ENCODE measurements at regions not wholly inside any gene's neighbourhood (a gene's known extent, or its start where the extent isn't known, plus 50 kb on each side); places are given as distances from the start of the nearest gene placed in this dataset.

DNA sequence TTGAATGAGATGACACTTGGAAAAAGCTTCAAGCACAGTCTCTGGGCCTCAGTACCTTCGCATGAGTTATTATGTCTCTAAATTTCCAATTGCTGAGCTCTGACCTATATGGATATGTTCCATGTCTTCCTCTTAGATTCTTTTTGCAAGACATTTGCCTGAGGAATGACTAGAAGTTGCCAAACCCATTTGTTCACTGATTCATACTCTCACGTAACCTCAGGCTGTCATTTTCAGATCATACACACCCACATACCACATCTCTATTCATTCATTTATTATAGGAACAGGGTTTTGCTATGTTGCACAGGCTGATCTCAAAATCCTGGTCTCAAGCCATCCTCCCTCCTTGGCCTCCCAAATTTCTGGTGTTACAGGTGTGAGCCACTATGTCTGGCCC is 2137.1 kb upstream of the TENM3 start:
- no peak overlapping the region for H3K9ac ChIP-seq (ENCODE audit: low read length)
- no peaks in the 10 kb centered on the region for H3K27me3 ChIP-seq (ENCODE audit: insufficient read depth, low read length)
- no peak overlapping the region for H3K27ac ChIP-seq (ENCODE audit: low read depth, low read length)
- Mint-ChIP-seq H3K36me3 (ENCODE audit: low read depth, unreplicated experiment) (no peaks in the 10 kb centered on the region), H3K27me3 (ENCODE audit: low read depth, unreplicated experiment) (peaks cover 3% of the 10 kb centered on the region), H3K4me3 (ENCODE audit: unreplicated experiment) (no peak overlapping the region), H3K9me3 (ENCODE audit: unreplicated experiment) (peaks cover 4% of the 10 kb centered on the region), H3K4me1 (ENCODE audit: low read depth, unreplicated experiment) (no peaks in the 10 kb centered on the region), H3K27ac (ENCODE audit: unreplicated experiment) (no peak overlapping the region)
- no peak overlapping the region for H3K4me2 ChIP-seq (ENCODE audit: low read length)
- H3K4me1 ChIP-seq (ENCODE audit: insufficient read depth, low read length), result no peaks in the 10 kb centered on the region
- DNase-seq (ENCODE audit: low read depth) (peak; percentile 46), FAIRE-seq (no peak)
- H3K4me3 ChIP-seq (ENCODE audit: insufficient read depth, low read depth, low read length), result no peak overlapping the region
- no peaks in the 10 kb centered on the region for H3K36me3 ChIP-seq (ENCODE audit: insufficient read depth, low read length)
- H2AFZ ChIP-seq (ENCODE audit: low read depth, low read length), result no peak overlapping the region
- no peaks in the 10 kb centered on the region for H3K9me3 ChIP-seq (ENCODE audit: insufficient read depth, low read depth, low read length)
- H4K20me1 ChIP-seq (ENCODE audit: insufficient read depth, low read length), result no peaks in the 10 kb centered on the region
- TF ChIP-seq, protein P1, sequence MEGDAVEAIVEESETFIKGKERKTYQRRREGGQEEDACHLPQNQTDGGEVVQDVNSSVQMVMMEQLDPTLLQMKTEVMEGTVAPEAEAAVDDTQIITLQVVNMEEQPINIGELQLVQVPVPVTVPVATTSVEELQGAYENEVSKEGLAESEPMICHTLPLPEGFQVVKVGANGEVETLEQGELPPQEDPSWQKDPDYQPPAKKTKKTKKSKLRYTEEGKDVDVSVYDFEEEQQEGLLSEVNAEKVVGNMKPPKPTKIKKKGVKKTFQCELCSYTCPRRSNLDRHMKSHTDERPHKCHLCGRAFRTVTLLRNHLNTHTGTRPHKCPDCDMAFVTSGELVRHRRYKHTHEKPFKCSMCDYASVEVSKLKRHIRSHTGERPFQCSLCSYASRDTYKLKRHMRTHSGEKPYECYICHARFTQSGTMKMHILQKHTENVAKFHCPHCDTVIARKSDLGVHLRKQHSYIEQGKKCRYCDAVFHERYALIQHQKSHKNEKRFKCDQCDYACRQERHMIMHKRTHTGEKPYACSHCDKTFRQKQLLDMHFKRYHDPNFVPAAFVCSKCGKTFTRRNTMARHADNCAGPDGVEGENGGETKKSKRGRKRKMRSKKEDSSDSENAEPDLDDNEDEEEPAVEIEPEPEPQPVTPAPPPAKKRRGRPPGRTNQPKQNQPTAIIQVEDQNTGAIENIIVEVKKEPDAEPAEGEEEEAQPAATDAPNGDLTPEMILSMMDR (IDR thresholded peaks at IDR 0.05; ENCODE audit: insufficient read depth, low read depth, low read length), result no peak
- no peak for TF ChIP-seq EZH2 (IDR thresholded peaks at IDR 0.05; ENCODE audit: insufficient read depth, low read length)
- H3K79me2 ChIP-seq (ENCODE audit: insufficient read depth, low read length), result no peaks in the 10 kb centered on the region

DNA sequence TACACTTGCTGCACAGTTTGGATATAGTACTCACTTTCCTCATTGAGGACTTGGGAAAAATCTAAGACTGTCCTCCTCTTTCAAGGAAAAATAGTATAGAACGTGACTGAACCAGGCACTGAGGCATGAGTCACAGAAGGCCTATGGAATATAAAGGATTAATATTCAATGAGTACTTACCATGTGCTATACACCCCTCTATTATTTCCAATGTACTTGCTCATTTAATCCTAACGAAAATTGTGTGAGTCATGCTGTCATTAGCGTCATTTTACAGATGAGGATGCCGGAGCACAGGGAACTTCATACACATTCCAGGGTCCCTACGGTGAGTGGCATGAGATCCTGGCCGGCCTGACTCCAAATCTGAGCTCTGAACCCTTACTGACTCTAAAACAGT is 2136.2 kb upstream of the TENM3 start:
- H3K4me2 ChIP-seq (ENCODE audit: low read length), result no peak overlapping the region
- no peak overlapping the region for H3K27ac ChIP-seq (ENCODE audit: low read depth, low read length)
- no peak overlapping the region for H3K9ac ChIP-seq (ENCODE audit: low read length)
- H3K36me3 ChIP-seq (ENCODE audit: insufficient read depth, low read length), result no peaks in the 10 kb centered on the region
- H3K4me3 ChIP-seq (ENCODE audit: insufficient read depth, low read depth, low read length), result no peak overlapping the region
- Mint-ChIP-seq H3K36me3 (ENCODE audit: low read depth, unreplicated experiment) (no peaks in the 10 kb centered on the region), H3K4me3 (ENCODE audit: unreplicated experiment) (no peak overlapping the region), H3K4me1 (ENCODE audit: low read depth, unreplicated experiment) (no peaks in the 10 kb centered on the region), H3K27ac (ENCODE audit: unreplicated experiment) (no peak overlapping the region), H3K9me3 (ENCODE audit: unreplicated experiment) (peaks cover 3% of the 10 kb centered on the region), H3K27me3 (ENCODE audit: low read depth, unreplicated experiment) (peaks cover 3% of the 10 kb centered on the region)
- H3K79me2 ChIP-seq (ENCODE audit: insufficient read depth, low read length), result no peaks in the 10 kb centered on the region
- TF ChIP-seq, protein P1 (IDR thresholded peaks at IDR 0.05; ENCODE audit: insufficient read depth, low read depth, low read length), result no peak
- TF ChIP-seq EZH2 (IDR thresholded peaks at IDR 0.05; ENCODE audit: insufficient read depth, low read length), result no peak
- no peaks in the 10 kb centered on the region for H3K4me1 ChIP-seq (ENCODE audit: insufficient read depth, low read length)
- H2AFZ ChIP-seq (ENCODE audit: low read depth, low read length), result no peak overlapping the region
- no peaks in the 10 kb centered on the region for H3K27me3 ChIP-seq (ENCODE audit: insufficient read depth, low read length)
- FAIRE-seq (no peak), DNase-seq (ENCODE audit: low read depth) (no peak)
- H3K9me3 ChIP-seq (ENCODE audit: insufficient read depth, low read depth, low read length), result no peaks in the 10 kb centered on the region
- no peaks in the 10 kb centered on the region for H4K20me1 ChIP-seq (ENCODE audit: insufficient read depth, low read length)

DNA sequence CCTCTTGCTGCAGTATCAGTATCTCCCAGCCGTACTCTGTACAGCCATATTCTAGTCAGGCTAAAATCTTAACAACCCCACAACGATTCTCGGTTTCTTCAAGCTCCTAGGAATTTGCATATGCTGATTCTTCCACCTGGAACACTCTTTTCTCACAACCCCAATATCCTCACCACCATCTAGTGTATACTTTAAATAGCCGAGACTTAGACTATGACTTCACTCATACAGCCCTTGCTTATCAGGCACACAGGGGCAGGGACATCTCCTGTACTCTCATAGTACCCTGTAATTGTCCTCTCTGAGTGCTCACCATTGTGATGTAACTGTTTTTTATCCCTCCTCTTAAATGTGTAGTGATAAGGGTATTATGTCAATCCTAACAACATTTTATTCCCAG is 2126.4 kb upstream of the TENM3 start:
- FAIRE-seq (no peak), DNase-seq (ENCODE audit: low read depth) (no peak)
- Histone ChIP-seq H3K79me2 (ENCODE audit: insufficient read depth, low read length) (no peaks in the 10 kb centered on the region), H4K20me1 (ENCODE audit: insufficient read depth, low read length) (no peaks in the 10 kb centered on the region), H3K36me3 (ENCODE audit: insufficient read depth, low read length) (no peaks in the 10 kb centered on the region), H3K27ac (ENCODE audit: low read depth, low read length) (no peak overlapping the region), H3K4me3 (ENCODE audit: insufficient read depth, low read depth, low read length) (no peak overlapping the region), H3K27me3 (ENCODE audit: insufficient read depth, low read length) (no peaks in the 10 kb centered on the region), H3K9ac (ENCODE audit: low read length) (no peak overlapping the region), H3K9me3 (ENCODE audit: insufficient read depth, low read depth, low read length) (no peaks in the 10 kb centered on the region), H3K4me2 (ENCODE audit: low read length) (no peak overlapping the region), H2AFZ (ENCODE audit: low read depth, low read length) (no peak overlapping the region), H3K4me1 (ENCODE audit: insufficient read depth, low read length) (no peaks in the 10 kb centered on the region)
- H3K27ac Mint-ChIP-seq (ENCODE audit: unreplicated experiment), result no peak overlapping the region
- H3K4me3 Mint-ChIP-seq (ENCODE audit: unreplicated experiment), result no peak overlapping the region
- no peaks in the 10 kb centered on the region for H3K27me3 Mint-ChIP-seq (ENCODE audit: low read depth, unreplicated experiment)
- H3K4me1 Mint-ChIP-seq (ENCODE audit: low read depth, unreplicated experiment), result no peaks in the 10 kb centered on the region
- no peaks in the 10 kb centered on the region for H3K9me3 Mint-ChIP-seq (ENCODE audit: unreplicated experiment)
- no peak for TF ChIP-seq EZH2 (IDR thresholded peaks at IDR 0.05; ENCODE audit: insufficient read depth, low read length)
- TF ChIP-seq, protein P1 (IDR thresholded peaks at IDR 0.05; ENCODE audit: insufficient read depth, low read depth, low read length), result no peak
- no peaks in the 10 kb centered on the region for H3K36me3 Mint-ChIP-seq (ENCODE audit: low read depth, unreplicated experiment)
